ENCODE measurements at regions not wholly inside any gene's neighbourhood (a gene's known extent, or its start where the extent isn't known, plus 50 kb on each side); places are given as distances from the start of the nearest gene placed in this dataset.
"Not testable (repeated sequence)": the region's sequence is repeated elsewhere in the genome, so short reads cannot be mapped to it uniquely, and the experiment has no call there.

- DNase-seq (ENCODE audit: low read depth): no peak
Observed at GRCh38 chr5:117800261-117800660, 1188.1 kb downstream of the DTWD2 start.

DNA sequence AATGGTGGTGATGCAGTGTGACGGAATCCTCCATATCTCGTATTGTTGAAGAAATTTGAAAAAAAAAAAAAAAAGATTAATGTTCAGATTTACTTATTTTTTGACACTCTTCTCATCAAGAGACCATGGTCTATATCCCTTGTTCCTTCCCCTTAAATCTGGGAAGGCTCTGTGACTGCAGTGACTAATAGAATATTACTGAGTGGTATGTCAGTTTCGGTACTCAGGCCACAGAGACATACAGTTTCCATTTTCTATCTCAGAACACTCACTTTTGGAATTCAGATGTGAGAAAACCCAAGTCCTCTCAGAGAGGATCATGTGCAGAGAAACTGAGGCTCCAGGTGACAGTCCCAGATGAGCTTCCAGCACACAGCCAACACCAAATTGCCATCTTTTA lies 1193.5 kb downstream of the DTWD2 start:
- no peak for DNase-seq (ENCODE audit: low read depth)

- DNase-seq (ENCODE audit: low read depth): no peak
Observed at GRCh38 chr5:117793963-117794362, 1194.4 kb downstream of the DTWD2 start.

- no peak for DNase-seq (ENCODE audit: low read depth)
Observed at GRCh38 chr5:117792476-117792875, 1195.9 kb downstream of the DTWD2 start.

DNA sequence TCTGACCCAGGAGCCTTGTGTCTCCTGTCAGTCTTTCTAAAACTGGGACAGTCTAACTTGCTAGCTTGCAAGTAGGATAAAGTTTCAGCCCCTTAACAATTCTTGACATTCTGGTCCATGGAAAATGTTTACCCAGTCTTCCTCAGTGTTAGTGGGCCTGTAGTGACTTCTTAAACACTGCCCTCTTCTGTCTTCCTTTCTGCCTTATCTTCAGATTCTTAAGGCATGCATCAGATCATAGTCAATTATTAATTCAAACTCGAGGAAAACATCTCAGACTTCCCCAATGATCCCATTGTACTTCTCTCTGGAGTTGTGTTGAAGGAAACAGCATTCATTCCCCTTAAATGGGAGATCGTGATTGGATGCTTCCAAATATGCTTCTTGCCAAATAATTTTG lies 1199.8 kb downstream of the DTWD2 start:
- no peak for DNase-seq (ENCODE audit: low read depth)

- no peak for DNase-seq (ENCODE audit: low read depth)
Observed at GRCh38 chr5:117779171-117779570, 1204.5 kb upstream of the SEMA6A start.

GRCh38 chr5:117776977-117777376 lies 1202.4 kb upstream of the SEMA6A start:
- DNase-seq (ENCODE audit: low read depth): no peak

- DNase-seq (ENCODE audit: low read depth): no peak
Observed at GRCh38 chr5:117769877-117770276, 1195.3 kb upstream of the SEMA6A start.

GRCh38 chr5:117763271-117763670 lies 1188.6 kb upstream of the SEMA6A start:
- DNase-seq (ENCODE audit: low read depth): no peak

DNA sequence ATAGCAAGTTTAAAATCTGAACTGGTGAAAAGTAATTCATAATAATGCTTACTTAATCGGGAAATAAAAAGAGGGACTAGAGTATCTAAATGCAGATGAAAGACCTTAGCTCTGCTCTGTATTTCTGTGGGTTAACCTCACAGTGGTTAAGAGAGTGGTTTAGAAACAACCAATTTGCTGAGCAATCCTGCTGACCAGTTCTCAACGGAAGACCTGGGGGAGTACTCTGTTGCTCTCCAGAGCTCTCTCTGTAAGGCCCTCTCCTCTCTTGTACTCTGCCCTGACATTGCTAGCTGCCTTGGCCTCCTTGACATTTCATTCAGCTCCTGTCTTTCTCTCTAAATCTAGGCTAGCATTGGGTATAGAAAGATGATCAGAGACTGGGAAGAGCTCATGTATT lies 1186.6 kb upstream of the SEMA6A start:
- DNase-seq (ENCODE audit: low read depth): no peak

DNA sequence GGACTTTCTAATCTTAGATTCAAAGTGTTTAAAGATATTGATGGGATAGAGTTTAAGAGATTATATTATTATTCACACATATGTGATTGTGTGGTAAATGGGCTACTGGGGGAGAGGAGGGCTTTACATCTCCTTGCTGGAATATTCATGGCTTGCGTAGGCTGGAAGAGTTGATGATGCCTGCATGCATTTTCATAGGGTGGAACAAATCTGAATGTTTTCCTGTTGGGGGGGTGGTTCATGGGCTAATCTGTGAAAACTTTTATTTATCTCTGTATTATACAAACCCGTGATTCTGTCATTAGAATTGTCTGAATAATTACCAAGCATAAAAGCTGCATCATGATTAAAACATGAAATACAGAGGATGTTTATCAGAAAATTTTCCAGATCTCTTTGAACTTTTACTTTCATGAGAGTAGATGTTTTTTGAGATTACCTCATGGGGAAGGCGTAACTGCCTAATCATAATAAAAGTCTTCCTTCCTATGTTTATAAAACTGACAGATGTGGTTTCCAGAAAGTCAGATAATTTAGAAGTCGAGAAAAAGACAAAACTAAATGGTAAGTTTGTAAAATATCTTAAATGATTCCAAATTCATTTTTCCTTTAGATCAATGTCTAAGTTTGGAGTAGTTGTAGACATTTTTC lies 1185.4 kb upstream of the SEMA6A start:
- DNase-seq (ENCODE audit: low read depth): no peak

DNA sequence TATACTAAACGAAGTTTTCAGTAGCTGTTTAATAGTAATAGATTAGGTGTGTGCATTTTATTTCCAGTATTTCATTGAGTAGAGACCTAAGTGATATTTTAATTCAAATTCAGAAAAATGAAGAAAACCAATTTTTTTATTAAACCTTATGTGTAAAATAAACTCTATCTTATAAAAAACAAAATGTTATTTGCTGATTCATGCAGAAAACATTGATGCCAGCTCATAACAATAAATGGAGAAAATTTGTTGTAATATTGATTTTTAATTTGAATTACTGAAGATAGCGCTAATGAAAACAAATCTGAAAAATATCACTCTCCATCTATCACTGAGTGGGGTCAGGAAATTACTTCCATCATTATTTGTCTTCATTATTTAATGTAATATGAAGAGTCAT lies 1177.8 kb upstream of the SEMA6A start:
- no peak for DNase-seq (ENCODE audit: low read depth)

GRCh38 chr5:117748336-117748735 lies 1173.7 kb upstream of the SEMA6A start:
- DNase-seq (ENCODE audit: low read depth): no peak

DNA sequence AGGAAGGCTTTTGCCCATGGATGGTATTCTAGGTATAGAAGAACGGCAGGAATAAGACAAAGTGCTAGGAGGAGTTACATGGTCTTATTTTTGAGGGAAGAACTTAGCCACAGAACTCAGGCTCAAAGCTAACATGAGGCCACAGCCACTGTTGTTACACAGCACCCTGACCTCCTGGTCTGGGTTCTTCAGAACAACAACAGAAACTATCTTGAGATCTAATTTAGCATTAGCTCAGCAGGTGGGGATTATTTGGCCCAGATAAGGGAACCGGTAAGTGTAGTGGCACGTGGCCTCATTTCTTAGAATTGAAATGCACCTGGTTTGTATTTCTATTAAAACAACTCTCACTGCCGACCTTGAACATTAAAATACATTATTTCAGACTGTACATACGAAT lies 1168.7 kb upstream of the SEMA6A start:
- DNase-seq (ENCODE audit: low read depth): no peak

GRCh38 chr5:117741655-117742206 lies 1167.1 kb upstream of the SEMA6A start:
- no peak for DNase-seq (ENCODE audit: low read depth)

- no peak for DNase-seq (ENCODE audit: low read depth)
Observed at GRCh38 chr5:117740268-117740667, 1165.6 kb upstream of the SEMA6A start.

- no peak for DNase-seq (ENCODE audit: low read depth)
Observed at GRCh38 chr5:117738571-117738970, 1163.9 kb upstream of the SEMA6A start.

GRCh38 chr5:117736698-117737097 lies 1162.1 kb upstream of the SEMA6A start:
- DNase-seq (ENCODE audit: low read depth): no peak

GRCh38 chr5:117734056-117734455 lies 1159.4 kb upstream of the SEMA6A start:
- no peak for DNase-seq (ENCODE audit: low read depth)

DNA sequence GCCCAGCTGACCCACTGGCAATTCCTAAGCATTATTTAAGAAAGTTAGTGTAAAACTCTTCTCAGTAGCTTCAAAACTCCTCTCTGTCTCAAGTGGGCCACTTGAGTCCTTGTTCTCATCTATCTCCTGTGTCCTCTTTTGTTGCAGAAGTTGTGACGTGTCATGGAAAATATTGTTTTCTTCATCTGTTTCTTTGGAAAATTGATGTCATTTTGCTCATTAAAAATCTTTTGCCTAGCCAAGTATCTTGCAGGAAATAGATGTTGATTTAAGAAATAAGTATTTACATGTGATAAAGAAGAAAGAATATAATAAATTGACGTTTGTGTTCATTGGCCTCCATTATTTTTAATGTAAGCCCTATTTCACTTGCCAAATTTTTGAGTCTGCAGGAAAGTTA lies 1158.4 kb upstream of the SEMA6A start:
- DNase-seq (ENCODE audit: low read depth): no peak

GRCh38 chr5:117732264-117732663 lies 1157.6 kb upstream of the SEMA6A start:
- DNase-seq (ENCODE audit: low read depth): no peak

GRCh38 chr5:117731446-117731845 lies 1156.8 kb upstream of the SEMA6A start:
- no peak for DNase-seq (ENCODE audit: low read depth)

DNA sequence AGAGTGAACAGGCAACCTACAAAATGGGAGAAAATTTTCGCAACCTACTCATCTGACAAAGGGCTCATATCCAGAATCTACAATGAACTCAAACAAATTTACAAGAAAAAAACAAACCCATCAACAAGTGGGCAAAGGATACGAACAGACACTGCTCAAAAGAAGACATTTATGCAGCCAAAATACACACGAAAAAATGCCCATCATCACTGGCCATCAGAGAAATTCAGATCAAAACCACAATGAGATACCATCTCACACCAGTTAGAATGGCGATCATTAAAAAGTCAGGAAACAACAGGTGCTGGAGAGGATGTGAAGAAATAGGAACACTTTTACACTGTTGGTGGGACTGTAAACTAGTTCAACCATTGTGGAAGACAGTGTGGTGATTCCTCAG lies 1146.2 kb upstream of the SEMA6A start:
- not testable (repeated sequence) for DNase-seq (ENCODE audit: low read depth)

DNA sequence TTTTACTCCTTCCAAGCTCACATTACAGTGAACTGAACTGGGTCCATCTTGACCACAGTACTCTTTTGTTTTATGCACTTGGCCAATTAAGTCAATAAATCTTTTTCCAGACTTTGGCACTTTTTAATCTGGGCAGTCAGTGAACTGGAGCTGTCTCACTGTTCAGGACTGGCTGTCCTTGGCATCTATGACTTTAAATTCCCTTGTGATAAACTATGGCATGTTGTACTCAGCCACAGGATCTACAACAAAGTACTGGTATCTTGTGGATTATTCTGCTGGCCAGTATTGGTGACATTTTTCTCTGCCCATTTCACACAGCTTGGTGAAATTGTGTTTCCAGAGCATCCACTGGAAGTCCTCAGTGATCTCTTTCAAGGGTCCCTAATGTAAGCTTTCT lies 1144.8 kb upstream of the SEMA6A start:
- no peak for DNase-seq (ENCODE audit: low read depth)

Measured in stimulated activated CD8-positive, alpha-beta memory T cell treated with anti-CD3 and anti-CD28 coated beads, Interleukin-15, amount 100 ng/mL, for 1 hour (primary cell).